Smooth muscle cell (in vitro differentiated cells): ENCODE measurements at regions not wholly inside any gene's neighbourhood (a gene's known extent, or its start where the extent isn't known, plus 50 kb on each side); places are given as distances from the start of the nearest gene placed in this dataset.
"Not testable (repeated sequence)": the region's sequence is repeated elsewhere in the genome, so short reads cannot be mapped to it uniquely, and the experiment has no call there.

ENCODE experiments used
- DNase-seq: peaks from one replicate; lab custom pipeline; 2025; ENCODE audit not compliant: unreplicated experiment; lab: John Stamatoyannopoulos, UW
- H2AFZ ChIP-seq: fragments of 200-600 bp; sonication (generic); 2 replicates; pipeline ENCODE4 v1.6.0; 2016; ENCODE audit warnings: antibody characterized with exemption, low read depth, mild to moderate bottlenecking
- H3F3A ChIP-seq: fragments of 200-600 bp; sonication (generic); 2 replicates; pipeline ENCODE4 v1.6.0; 2017; ENCODE audit warnings: antibody characterized with exemption, low read depth
- H3K27ac ChIP-seq: fragments of 200-600 bp; sonication (generic); 2 replicates; pipeline ENCODE4 v1.5.1; 2016; ENCODE audit warnings: low read depth, mild to moderate bottlenecking
- H3K27me3 ChIP-seq: fragments of 200-600 bp; sonication (generic); 2 replicates; pipeline ENCODE4 v1.6.1; 2016; ENCODE audit warnings: low read depth, mild to moderate bottlenecking
- H3K36me3 ChIP-seq: fragments of 200-600 bp; sonication (generic); 2 replicates; pipeline ENCODE4 v1.5.1; 2016; ENCODE audit warnings: low read depth
- H3K4me1 ChIP-seq: fragments of 200-600 bp; sonication (generic); 2 replicates; pipeline ENCODE4 v1.5.1; 2016; ENCODE audit warnings: low read depth
- H3K4me2 ChIP-seq: fragments of 200-600 bp; sonication (generic); 2 replicates; pipeline ENCODE4 v1.6.0; 2016; ENCODE audit warnings: mild to moderate bottlenecking
- H3K4me3 ChIP-seq: fragments of 200-600 bp; sonication (generic); 2 replicates; pipeline ENCODE4 v1.5.1; 2016; ENCODE audit warnings: mild to moderate bottlenecking
- H3K79me2 ChIP-seq: fragments of 200-600 bp; sonication (generic); 2 replicates; pipeline ENCODE4 v1.6.0; 2016; ENCODE audit warnings: low read depth, mild to moderate bottlenecking
- H3K9ac ChIP-seq: fragments of 200-600 bp; sonication (generic); 2 replicates; pipeline ENCODE4 v1.6.0; 2016; ENCODE audit warnings: low read depth
- H3K9me3 ChIP-seq: fragments of 200-600 bp; sonication (generic); replicated peaks from 2 replicates; pipeline ENCODE4 v1.5.1; 2016; ENCODE audit warnings: low read depth
- H4K20me1 ChIP-seq: fragments of 200-600 bp; sonication (generic); 2 replicates; pipeline ENCODE4 v1.6.0; 2016; ENCODE audit warnings: low read depth
- CTCF ChIP-seq: fragments of 200-600 bp; sonication (generic); IDR thresholded peaks from 2 replicates; pipeline ENCODE4 v1.5.1; 2017; ENCODE audit warnings: borderline replicate concordance, mild to moderate bottlenecking, antibody characterized with exemption; ENCODE audit not compliant: insufficient read depth, poor library complexity, severe bottlenecking
- whole genome bisulfite sequencing: methylation state at CpG from one replicate; pipeline ENCODE4 v1.1.7; 2016; ENCODE audit warnings: low lambda C conversion rate; 5-methylcytosine and 5-hydroxymethylcytosine counted together

DNA sequence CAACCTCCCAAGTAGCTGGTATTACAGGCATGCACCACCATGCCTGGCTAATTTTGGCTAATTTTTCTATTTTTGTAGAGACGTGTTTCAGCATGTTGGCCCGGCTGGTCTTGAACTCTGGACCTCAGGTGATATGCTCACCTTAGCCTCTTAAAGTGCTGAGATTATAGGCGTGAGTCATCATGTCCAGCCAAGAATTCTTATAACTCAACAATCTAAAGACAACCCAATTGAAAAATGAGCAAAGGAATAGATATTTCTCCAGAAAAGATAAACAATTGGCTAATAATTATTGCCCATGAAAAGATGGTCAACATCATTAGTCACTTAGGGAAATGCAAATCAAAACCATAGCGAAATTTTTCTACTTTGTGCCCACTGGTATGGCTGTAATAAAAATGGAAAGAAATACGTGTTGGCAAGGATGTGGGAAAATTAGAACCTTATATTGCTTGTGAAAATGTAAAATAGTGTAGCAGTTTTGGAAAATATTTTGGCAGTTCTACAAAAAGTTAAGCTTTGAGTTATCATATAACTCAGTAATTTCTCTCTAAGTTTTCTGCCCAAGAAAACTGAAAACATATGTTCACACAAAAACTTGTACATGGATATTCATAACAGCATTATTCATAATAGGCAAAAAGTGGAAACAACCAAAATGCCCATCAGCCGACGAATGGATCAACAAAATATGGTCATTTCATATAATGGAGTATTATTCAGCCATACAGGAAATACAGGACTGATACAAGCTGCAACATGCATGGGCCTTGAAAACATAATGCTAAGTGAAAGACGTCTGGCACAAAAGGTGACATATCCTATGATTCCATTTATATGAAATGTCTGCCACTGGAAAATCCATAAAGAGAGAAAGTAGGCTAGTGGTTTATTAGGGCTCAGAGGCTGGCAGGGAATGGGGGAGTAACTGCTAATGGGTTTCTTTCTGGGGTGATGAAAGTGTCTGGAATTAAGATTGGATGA, 87.8 kb downstream of the UTRN start:
- H3K79me2 ChIP-seq = peaks cover 4% of the 10 kb centered on the region
- no peak for DNase-seq
- no peak overlapping the region for H3K4me2 ChIP-seq
- no peaks in the 10 kb centered on the region for H3F3A ChIP-seq
- 89% methylated on average over 8 of the region's 8 CpGs for WGBS
- no peak for TF ChIP-seq CTCF
- no peaks in the 10 kb centered on the region for H3K9me3 ChIP-seq
- H3K9ac ChIP-seq = no peak overlapping the region
- H3K4me1 ChIP-seq = no peaks in the 10 kb centered on the region
- peaks cover 23% of the 10 kb centered on the region for H4K20me1 ChIP-seq
- H3K27ac ChIP-seq = no peak overlapping the region
- H3K27me3 ChIP-seq = no peaks in the 10 kb centered on the region
- H2AFZ ChIP-seq = no peak overlapping the region
- H3K4me3 ChIP-seq = no peak overlapping the region
- no peaks in the 10 kb centered on the region for H3K36me3 ChIP-seq

GRCh38 chr6:144374525-144374924, 89.4 kb downstream of the UTRN start:
- not testable (repeated sequence) for H3K27me3 ChIP-seq, H3F3A ChIP-seq, H3K9me3 ChIP-seq, H3K36me3 ChIP-seq, H3K9ac ChIP-seq, H3K79me2 ChIP-seq, DNase-seq, H3K4me2 ChIP-seq, H3K4me3 ChIP-seq, H3K27ac ChIP-seq, H2AFZ ChIP-seq, H3K4me1 ChIP-seq
- H4K20me1 ChIP-seq = peaks cover 23% of the 10 kb centered on the region
- 97% methylated on average over 12 of the region's 12 CpGs for WGBS

DNA sequence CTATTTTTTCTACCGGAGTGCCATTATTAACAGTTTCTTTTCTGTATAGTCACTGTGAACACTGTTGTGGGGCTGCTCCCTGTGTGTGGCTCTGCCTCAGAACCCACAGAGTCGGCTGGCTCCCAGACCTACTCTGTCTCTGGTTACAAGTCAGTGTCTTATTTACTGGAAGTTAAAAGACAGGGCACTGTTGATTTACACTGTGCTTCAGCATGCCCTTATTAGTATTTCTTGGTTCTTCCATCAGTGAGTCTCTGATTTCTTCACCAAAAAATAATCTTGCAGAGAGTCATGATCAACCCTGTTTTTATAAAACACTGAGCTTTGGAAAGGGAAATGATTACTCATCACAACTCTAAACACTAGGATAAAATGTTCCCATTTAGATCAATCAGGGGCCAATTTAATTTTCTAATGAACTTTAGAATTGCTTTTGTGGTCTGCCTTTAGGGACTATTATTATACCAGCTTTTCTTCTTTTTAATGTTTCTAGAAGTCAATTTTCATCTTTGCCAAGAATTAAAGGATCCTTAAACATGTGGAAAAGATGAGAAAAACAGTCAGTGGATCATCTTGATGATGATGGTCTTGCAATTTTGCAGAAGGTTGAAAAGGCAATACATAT, 92.6 kb downstream of the UTRN start:
- H3K36me3 ChIP-seq = no peaks in the 10 kb centered on the region
- H3K4me3 ChIP-seq = no peak overlapping the region
- H3K9ac ChIP-seq = no peak overlapping the region
- H2AFZ ChIP-seq = no peak overlapping the region
- no peak for TF ChIP-seq CTCF
- H3K4me1 ChIP-seq = no peaks in the 10 kb centered on the region
- H3K9me3 ChIP-seq = no peaks in the 10 kb centered on the region
- peaks cover 23% of the 10 kb centered on the region for H4K20me1 ChIP-seq
- no peak overlapping the region for H3K27ac ChIP-seq
- no peak overlapping the region for H3K4me2 ChIP-seq
- peaks cover 12% of the 10 kb centered on the region for H3K79me2 ChIP-seq
- DNase-seq = no peak
- no peaks in the 10 kb centered on the region for H3F3A ChIP-seq
- 37% methylated on average over 2 of the region's 2 CpGs for WGBS
- H3K27me3 ChIP-seq = no peaks in the 10 kb centered on the region

DNA sequence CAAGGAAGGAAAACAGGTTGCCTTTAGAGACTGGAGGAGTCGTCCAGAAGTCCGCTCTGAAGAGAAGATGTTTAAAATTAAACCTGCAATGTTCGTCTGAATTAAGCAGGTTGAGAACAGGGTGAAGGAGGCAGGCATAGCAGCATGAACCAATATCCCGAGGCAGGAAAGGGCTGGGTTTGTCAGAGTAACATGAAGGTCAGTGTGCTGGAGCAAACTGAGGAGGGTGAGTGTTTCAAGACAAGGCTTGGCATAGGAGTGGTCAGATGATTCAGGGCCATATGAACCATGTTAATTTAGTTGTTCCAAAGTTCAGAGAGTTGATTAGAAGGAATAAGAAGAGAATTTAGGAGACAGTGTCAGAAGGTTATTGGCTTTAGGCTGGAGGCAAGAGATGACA, 93.3 kb downstream of the UTRN start:
- TF ChIP-seq CTCF = no peak
- Histone ChIP-seq H3K36me3 (no peaks in the 10 kb centered on the region), H3K4me2 (no peak overlapping the region), H3K9me3 (no peaks in the 10 kb centered on the region), H2AFZ (no peak overlapping the region), H3K27me3 (no peaks in the 10 kb centered on the region), H3K4me1 (no peaks in the 10 kb centered on the region), H3F3A (no peaks in the 10 kb centered on the region), H3K27ac (no peak overlapping the region), H3K4me3 (no peak overlapping the region), H4K20me1 (peaks cover 23% of the 10 kb centered on the region), H3K9ac (no peak overlapping the region), H3K79me2 (peaks cover 12% of the 10 kb centered on the region)
- WGBS = 73% methylated on average over 4 of the region's 4 CpGs
- no peak for DNase-seq
